Fibroblast of pulmonary artery (primary cell): ENCODE measurements at regions not wholly inside any gene's neighbourhood (a gene's known extent, or its start where the extent isn't known, plus 50 kb on each side); places are given as distances from the start of the nearest gene placed in this dataset.

Source experiments
- DNase-seq: peaks from one replicate; pipeline ENCODE4 v3.0.0-alpha.2; 2010; ENCODE audit warnings: low read depth
- H3K4me3 ChIP-seq: replicated peaks from 2 replicates; pipeline ENCODE4 v1.5.1; 2011; ENCODE audit warnings: low read depth, mild to moderate bottlenecking, control low read depth, low read length, moderate library complexity
- TF ChIP-seq, protein P1 (sequence below): IDR thresholded peaks from 2 replicates; pipeline ENCODE4 v1.5.1; 2011; ENCODE audit warnings: mild to moderate bottlenecking, control low read depth, low read length, inconsistent platforms; ENCODE audit errors: missing control alignments

DNA sequence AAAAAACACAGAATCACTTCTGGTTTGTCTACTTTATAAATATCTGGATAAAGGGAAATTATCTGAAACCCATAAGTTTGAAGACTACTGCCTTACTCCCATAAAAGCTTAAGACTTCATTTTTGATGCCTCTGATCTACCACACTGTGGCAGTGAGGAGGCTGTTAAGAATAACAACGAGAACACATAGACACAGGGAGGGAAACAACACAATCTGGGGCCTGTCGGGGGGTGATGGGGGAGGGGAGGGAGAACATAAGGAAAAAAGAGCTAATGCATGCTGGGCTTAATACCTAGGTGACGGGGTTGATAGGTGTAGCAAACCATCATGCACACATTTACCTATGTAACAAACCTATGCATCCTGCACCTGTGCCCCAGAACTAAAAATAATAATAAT lies 573.7 kb downstream of the GBA3 start:
- H3K4me3 ChIP-seq = no peak overlapping the region
- no peak for DNase-seq
- TF ChIP-seq, protein P1, sequence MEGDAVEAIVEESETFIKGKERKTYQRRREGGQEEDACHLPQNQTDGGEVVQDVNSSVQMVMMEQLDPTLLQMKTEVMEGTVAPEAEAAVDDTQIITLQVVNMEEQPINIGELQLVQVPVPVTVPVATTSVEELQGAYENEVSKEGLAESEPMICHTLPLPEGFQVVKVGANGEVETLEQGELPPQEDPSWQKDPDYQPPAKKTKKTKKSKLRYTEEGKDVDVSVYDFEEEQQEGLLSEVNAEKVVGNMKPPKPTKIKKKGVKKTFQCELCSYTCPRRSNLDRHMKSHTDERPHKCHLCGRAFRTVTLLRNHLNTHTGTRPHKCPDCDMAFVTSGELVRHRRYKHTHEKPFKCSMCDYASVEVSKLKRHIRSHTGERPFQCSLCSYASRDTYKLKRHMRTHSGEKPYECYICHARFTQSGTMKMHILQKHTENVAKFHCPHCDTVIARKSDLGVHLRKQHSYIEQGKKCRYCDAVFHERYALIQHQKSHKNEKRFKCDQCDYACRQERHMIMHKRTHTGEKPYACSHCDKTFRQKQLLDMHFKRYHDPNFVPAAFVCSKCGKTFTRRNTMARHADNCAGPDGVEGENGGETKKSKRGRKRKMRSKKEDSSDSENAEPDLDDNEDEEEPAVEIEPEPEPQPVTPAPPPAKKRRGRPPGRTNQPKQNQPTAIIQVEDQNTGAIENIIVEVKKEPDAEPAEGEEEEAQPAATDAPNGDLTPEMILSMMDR = no peak

DNA sequence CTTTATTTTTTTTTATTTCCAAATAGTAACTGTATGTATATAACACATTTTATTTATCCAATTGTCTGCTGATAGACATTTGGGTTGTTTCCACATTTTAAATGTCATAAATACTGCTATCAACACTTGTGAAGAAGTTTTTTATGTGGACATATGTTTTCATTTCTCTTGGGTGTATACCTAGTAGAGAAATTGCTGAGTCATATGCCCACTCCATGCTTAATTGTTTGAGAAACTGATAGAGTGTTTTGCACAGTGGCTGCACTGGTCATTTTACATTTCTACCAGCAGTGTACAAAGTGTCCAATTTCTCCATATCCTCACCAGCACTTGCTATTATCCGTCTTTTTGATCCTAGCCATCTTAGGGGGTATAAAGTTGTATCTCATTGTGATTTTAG lies 567.8 kb downstream of the GBA3 start:
- TF ChIP-seq, protein P1 = no peak
- H3K4me3 ChIP-seq = no peak overlapping the region
- DNase-seq = no peak

DNA sequence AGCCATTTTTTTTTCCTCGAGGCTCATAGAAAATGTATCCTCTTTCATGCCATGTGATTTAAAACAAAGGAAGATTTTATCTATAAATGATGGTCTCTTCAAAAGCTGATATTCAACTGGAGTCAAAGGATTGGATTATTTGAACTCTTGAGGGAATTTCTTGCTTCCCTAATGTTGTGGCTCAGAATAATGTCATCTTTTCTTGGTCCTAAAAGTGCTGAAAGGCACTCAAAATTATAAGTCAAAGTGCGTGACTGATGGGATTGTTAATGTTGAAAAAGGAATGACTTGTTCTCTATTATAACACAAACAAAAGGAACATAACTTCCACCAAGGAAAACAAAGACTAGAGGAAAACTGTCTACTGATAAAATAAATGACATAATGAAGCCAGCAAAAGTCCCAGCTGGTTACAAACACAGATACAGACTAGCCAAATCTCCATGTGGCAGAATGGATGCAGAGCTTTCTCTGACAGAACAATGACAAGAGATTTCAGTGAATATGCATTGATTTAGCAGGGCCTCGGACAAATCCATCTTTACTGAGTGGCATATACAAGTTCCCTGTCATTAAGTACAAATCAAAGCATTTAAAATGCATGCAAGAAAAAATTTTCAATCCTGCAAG lies 552.6 kb downstream of the GBA3 start:
- TF ChIP-seq, protein P1 = no peak
- no peak overlapping the region for H3K4me3 ChIP-seq
- no peak for DNase-seq

DNA sequence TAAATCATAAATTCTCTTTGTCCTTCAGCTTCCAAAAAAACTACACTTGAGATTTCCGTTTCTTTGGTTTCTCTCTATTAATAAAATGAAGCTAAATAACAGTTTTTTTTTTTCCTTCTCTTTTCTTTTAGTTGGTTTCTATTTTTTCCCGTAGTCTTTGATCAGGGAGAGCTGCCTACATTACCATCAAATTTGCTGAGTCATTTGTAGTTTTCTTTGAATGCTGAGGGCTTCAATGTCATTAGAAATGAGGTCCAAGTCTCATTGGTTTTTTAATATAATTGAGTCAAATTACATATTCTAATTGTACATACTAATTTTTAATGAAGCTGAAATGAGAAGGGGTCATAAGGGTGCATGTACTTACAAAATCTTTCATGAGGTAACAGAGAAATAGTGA lies 550.2 kb downstream of the GBA3 start:
- TF ChIP-seq, protein P1 = no peak
- H3K4me3 ChIP-seq = no peak overlapping the region
- no peak for DNase-seq

DNA sequence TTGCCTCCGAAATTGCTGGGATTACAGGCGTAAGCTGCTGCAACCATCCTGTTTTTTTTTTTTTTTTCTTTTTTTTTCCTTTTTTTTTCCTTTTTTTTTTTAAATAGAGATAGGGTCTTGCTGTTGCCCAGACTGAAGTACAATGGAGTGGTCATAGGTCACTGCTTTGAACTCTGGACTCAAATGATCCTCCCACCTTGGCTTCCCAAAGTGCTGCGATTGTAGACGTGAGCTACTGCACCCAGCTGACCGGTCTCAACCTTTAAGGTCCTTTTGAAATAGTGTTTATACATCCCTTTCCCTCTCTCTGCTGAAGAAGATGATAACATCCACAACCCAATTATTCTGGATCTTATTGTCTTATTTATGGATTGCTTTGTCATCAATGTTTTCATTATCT lies 548.7 kb downstream of the GBA3 start:
- no peak overlapping the region for H3K4me3 ChIP-seq
- no peak for DNase-seq

DNA sequence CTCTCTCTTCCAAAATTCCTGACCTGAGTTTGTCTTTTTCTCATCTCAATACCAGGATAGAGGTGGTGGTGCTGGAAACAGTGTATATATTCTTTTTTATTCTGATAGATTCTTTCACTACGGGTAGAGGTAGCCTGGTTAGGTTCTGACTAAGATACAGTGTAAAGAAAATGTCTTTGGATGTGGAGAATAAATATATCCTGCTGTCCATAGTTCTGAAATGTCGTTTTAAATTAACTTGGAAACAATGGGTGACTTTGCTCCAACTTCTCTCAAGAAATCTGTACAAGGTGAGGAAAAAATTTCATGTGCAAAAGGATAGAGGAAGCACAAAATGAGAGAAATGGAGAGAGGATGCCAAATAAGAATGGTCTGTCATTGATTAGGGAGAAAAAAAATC lies 546.1 kb downstream of the GBA3 start:
- DNase-seq = no peak
- no peak overlapping the region for H3K4me3 ChIP-seq
- TF ChIP-seq, protein P1 = no peak

More for the DNA sequence above, 548.7 kb downstream of the GBA3 start:
- TF ChIP-seq, protein P1 = no peak

DNA sequence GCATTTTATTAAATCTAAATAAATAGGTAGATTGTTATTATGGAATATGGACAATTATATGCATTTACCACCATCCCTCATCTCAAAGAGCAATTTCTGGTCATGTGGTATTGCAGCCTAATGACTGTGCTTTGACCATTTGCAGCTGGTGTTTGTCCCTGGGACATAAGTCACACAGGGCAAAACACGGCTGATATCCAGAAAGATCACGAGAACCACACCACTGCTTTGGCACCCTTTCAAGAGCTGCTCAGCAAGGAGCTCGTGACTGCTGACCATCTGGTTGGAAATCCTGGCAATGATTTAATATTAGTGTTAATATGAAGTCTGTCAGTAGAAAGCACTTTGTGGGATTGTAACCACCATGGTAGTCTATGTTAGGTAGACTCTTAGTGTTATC lies 545.0 kb downstream of the GBA3 start:
- H3K4me3 ChIP-seq = no peak overlapping the region
- TF ChIP-seq, protein P1 = no peak
- peak; percentile 23 for DNase-seq
